CD4-positive, alpha-beta T cell (primary cell): ENCODE measurements at regions not wholly inside any gene's neighbourhood (a gene's known extent, or its start where the extent isn't known, plus 50 kb on each side); places are given as distances from the start of the nearest gene placed in this dataset.

Source experiments
- ATAC-seq: fragments of 200-7000 bp; cut with Tn5 transposase; one replicate; pipeline ENCODE4 v1.10.0; 2022; ENCODE audit warnings: mild to moderate bottlenecking; ENCODE audit not compliant: poor library complexity
- CTCF ChIA-PET: fragments of 350-600 bp; sonication (Branson Sonifier 250); formaldehyde crosslinking; loops from one replicate; lab custom pipeline; 2021; ENCODE audit warnings: antibody characterized with exemption, inconsistent platforms; lab: Charles Lee
- POLR2A ChIA-PET: fragments of 350-600 bp; sonication (Branson Sonifier 250); formaldehyde crosslinking; loops from one replicate; lab custom pipeline; 2021; ENCODE audit warnings: antibody characterized with exemption, inconsistent platforms; lab: Charles Lee
- DNase-seq, 14 experiments: peaks; one replicate each; pipeline ENCODE4 v3.0.0-alpha.2; 2013 to 2020; ENCODE audit warnings: mixed read lengths in 2 of 14
- H3K27ac ChIP-seq, 2 donors: one replicate each; pipeline versions ENCODE4 v1.5.1 to v1.7.0; 2013; ENCODE audit warnings: low read length in 2 of 2, low read depth in 1 of 2, mild to moderate bottlenecking in 1 of 2
- H3K27me3 ChIP-seq, 2 experiments: 1 replicate in 1 of 2; 2 replicates in 1 of 2; pipeline versions ENCODE4 v1.6.1 to v1.7.0; 2013; ENCODE audit warnings: low read length in 2 of 2, control low read depth in 1 of 2, mild to moderate bottlenecking in 1 of 2, moderate library complexity in 1 of 2; ENCODE audit not compliant: insufficient read depth in 2 of 2, control insufficient read depth in 1 of 2
- H3K36me3 ChIP-seq: one replicate; pipeline ENCODE4 v1.6.1; 2013; ENCODE audit warnings: low read length, control low read depth; ENCODE audit not compliant: insufficient read depth
- H3K4me1 ChIP-seq: one replicate; pipeline ENCODE4 v1.6.1; 2013; ENCODE audit warnings: low read length, control low read depth; ENCODE audit not compliant: insufficient read depth
- H3K4me3 ChIP-seq: one replicate; pipeline ENCODE4 v1.5.1; 2013; ENCODE audit warnings: mild to moderate bottlenecking, low read length, moderate library complexity
- H3K9me3 ChIP-seq, 2 experiments: 1 replicate in 1 of 2; 2 replicates in 1 of 2; pipeline versions ENCODE4 v1.6.1 to v1.7.0; 2013; ENCODE audit warnings: low read length in 2 of 2, mild to moderate bottlenecking in 2 of 2, control low read depth in 1 of 2, moderate library complexity in 1 of 2; ENCODE audit not compliant: control insufficient read depth in 1 of 2, insufficient read depth in 1 of 2
- H3K27ac Mint-ChIP-seq: one replicate; pipeline ENCODE4 v1.8.0; 2020; ENCODE audit warnings: mixed read lengths
- H3K27me3 Mint-ChIP-seq: one replicate; pipeline ENCODE4 v1.8.0; 2021; ENCODE audit warnings: mixed read lengths
- H3K36me3 Mint-ChIP-seq: one replicate; pipeline ENCODE4 v1.8.0; 2021; ENCODE audit warnings: low read depth, mixed read lengths
- H3K4me1 Mint-ChIP-seq: one replicate; pipeline ENCODE4 v1.8.0; 2021; ENCODE audit warnings: low read depth, mixed read lengths
- H3K4me3 Mint-ChIP-seq: one replicate; pipeline ENCODE4 v1.8.0; 2020; ENCODE audit warnings: mild to moderate bottlenecking, mixed read lengths
- H3K9me3 Mint-ChIP-seq: one replicate; pipeline ENCODE4 v1.8.0; 2020; ENCODE audit warnings: mixed read lengths
- CTCF ChIP-seq: fragments of 200-600 bp; IDR thresholded peaks from one replicate; pipeline ENCODE4 v1.8.0; 2022; ENCODE audit warnings: antibody characterized with exemption, mild to moderate bottlenecking
- intact Hi-C, 2 experiments: fragments of 100-400 bp; cut with DNase I in 1 of 2; cut with micrococcal nuclease in 1 of 2; formaldehyde crosslinking; loops; one replicate each; pipeline versions ENCODE4 v1.15.1 to v1.9.0; 2023 to 2025; cut with DNase I, micrococcal nuclease

DNA sequence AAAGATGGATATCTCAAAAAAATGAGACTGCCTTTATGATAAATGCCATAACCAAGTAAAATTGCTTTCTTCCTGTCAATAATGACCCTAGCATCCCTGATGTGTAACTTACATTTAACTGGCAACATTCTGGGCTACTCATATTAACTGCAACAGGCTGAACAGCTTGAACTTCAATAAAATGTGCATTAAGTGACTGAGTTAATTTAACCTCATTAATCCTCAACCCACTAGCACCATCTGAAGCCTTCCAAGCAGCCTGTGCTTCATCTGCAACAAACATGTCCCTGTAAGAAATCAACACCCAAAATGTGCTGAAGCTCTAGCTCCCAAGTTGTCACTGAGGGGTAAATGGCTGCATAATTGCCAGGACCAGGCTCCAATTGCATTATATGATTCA is 296.2 kb upstream of the ZC3H15 start:
- Histone ChIP-seq H3K27ac (no peak overlapping the region), H3K9me3 (no peaks in the 10 kb centered on the region), H3K4me1 (no peaks in the 10 kb centered on the region), H3K27me3 (no peaks in the 10 kb centered on the region), H3K4me3 (no peak overlapping the region), H3K36me3 (no peaks in the 10 kb centered on the region)
- ChIA-PET CTCF (interaction anchor here (0.6 to 1.4 kb wide), 2 partner anchors 19 to 37 kb away, joined by 3 to 4 read pairs; no protein-coding TSS in a partner anchor), POLR2A (no interaction called here)
- ATAC-seq (no peak), DNase-seq (no peak)
- Mint-ChIP-seq H3K27ac (no peak overlapping the region), H3K4me1 (no peaks in the 10 kb centered on the region), H3K4me3 (no peak overlapping the region), H3K9me3 (peaks cover 3% of the 10 kb centered on the region), H3K27me3 (no peaks in the 10 kb centered on the region), H3K36me3 (no peaks in the 10 kb centered on the region)
- intact Hi-C loops: no loop called here
- no peak for TF ChIP-seq CTCF

DNA sequence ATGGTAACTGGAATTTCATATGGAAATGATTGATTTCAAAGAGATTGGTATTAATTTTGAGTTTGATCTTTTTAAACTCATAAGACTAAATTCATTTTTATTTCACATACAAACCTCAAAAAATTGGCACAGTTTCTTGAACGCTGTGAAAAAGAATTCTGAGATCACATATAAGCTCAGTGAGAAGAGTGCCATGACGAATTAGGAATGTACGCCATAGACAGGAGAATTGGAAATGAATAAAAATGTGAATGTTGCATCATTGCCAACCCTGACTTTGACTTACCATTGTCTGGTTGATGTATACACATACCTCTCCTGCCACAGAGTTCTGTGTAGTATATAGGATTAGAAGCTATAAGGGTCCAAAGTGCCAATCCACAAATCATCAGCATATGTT is 290.4 kb upstream of the ZC3H15 start:
- ChIA-PET POLR2A (interaction anchor here (0.6 kb wide), 1 partner anchor 103 kb away, joined by 3 read pairs; no protein-coding TSS in a partner anchor), CTCF (no interaction called here)
- TF ChIP-seq CTCF: no peak

DNA sequence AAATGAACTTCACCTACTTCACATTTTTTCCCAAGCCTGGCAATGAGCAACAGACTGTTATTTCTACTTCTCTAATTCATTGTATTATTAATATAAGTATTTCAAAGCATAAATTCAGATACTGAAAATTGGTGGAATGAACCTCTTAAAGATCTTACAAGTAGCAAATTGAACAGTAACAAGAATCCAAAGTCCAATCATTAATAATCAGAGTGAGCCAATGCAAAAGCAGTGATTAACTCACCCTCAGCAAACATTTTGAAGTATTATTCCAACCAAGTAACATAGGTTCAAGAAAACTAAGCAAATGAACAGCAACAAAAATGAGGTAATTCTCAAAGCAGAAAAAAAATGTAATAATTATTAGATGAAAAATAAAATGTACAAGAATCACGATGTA is 288.1 kb upstream of the ZC3H15 start:
- ATAC-seq: no peak
- no peaks in the 10 kb centered on the region for H3K27me3 ChIP-seq
- Mint-ChIP-seq H3K36me3 (no peaks in the 10 kb centered on the region), H3K9me3 (no peaks in the 10 kb centered on the region), H3K27ac (no peak overlapping the region), H3K27me3 (no peaks in the 10 kb centered on the region), H3K4me3 (no peak overlapping the region), H3K4me1 (no peaks in the 10 kb centered on the region)
- DNase-seq: no peak
- no peak overlapping the region for H3K27ac ChIP-seq
- no peaks in the 10 kb centered on the region for H3K36me3 ChIP-seq
- H3K4me3 ChIP-seq: no peak overlapping the region
- ChIA-PET CTCF (no interaction called here), POLR2A (no interaction called here)
- H3K9me3 ChIP-seq: no peaks in the 10 kb centered on the region
- no peaks in the 10 kb centered on the region for H3K4me1 ChIP-seq
- no peak for TF ChIP-seq CTCF
- intact Hi-C loops: no loop called here

More for the DNA sequence above, 290.4 kb upstream of the ZC3H15 start:
- no peak for ATAC-seq
- H3K4me3 Mint-ChIP-seq: no peak overlapping the region
- peaks cover 3% of the 10 kb centered on the region for H3K9me3 Mint-ChIP-seq
- Histone ChIP-seq H3K36me3 (no peaks in the 10 kb centered on the region), H3K27ac (no peak overlapping the region), H3K4me3 (no peak overlapping the region), H3K27me3 (no peaks in the 10 kb centered on the region), H3K9me3 (no peaks in the 10 kb centered on the region), H3K4me1 (no peaks in the 10 kb centered on the region)
- intact Hi-C loops: no loop called here
- no peak for DNase-seq
- no peaks in the 10 kb centered on the region for H3K27me3 Mint-ChIP-seq
- H3K36me3 Mint-ChIP-seq: no peaks in the 10 kb centered on the region
- H3K4me1 Mint-ChIP-seq: no peaks in the 10 kb centered on the region
- H3K27ac Mint-ChIP-seq: no peak overlapping the region
